ENCODE measurements at regions not wholly inside any gene's neighbourhood (a gene's known extent, or its start where the extent isn't known, plus 50 kb on each side); places are given as distances from the start of the nearest gene placed in this dataset.
A peak's percentile ranks its signal among the peaks of the same experiment; 100 is the strongest.

DNA sequence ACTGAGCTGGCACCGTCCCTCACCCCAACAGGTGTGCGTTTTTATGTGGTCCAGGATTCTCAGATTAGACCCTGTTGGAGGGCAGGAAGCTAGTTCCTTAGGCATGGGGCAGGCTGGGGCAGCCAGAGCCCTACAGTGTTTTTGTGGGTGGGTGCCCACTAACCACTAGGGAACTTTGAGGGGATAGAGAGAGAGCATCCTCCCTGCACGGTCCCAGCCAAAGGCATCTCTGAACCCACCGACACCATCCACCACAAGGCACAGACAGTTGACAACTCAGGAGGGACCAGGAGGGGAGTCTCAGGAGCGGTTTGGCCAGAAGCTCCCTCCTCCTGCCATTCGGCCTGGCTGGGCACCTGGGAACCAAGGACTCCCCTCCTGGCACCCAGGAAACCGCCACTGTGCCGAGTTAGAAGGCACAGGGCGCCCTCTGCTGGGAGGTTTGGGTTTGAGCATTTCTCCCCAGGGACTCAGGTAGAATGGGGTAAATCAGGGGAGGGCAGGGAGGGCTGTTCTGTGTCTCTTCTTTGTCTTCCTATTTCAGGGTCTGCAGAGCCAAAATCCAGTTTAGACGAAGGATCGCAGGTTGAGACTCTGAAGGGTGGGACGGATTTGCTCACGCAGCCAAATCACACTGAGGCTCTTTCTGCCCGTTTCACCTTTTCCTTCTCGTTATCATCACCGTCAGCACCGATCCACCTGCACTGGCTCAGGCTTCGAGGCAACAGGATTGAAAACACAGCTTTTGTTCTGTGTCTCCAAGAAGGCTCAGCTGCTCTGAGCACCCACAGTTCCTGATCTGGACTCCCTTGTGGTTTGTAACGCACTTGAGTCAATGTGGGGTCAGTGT is 84.8 kb upstream of the COL13A1 start:
- TF ChIP-seq CTCF (CRISPR knock-in tag; IDR thresholded peaks at IDR 0.05) (peak; percentile 86), RFX5 (IDR thresholded peaks at IDR 0.05; ENCODE audit: low read depth, low read length) (no peak), TBP (CRISPR knock-in tag; IDR thresholded peaks at IDR 0.05) (no peak), MEIS1 (CRISPR knock-in tag; IDR thresholded peaks at IDR 0.05; ENCODE audit: borderline replicate concordance) (no peak), THAP9 (CRISPR knock-in tag; IDR thresholded peaks at IDR 0.05; ENCODE audit: borderline replicate concordance) (no peak), ZNF574 (CRISPR knock-in tag; IDR thresholded peaks at IDR 0.05) (no peak), RBFOX2 (IDR thresholded peaks at IDR 0.05; ENCODE audit: low read depth, low read length) (no peak), CHD2 (IDR thresholded peaks at IDR 0.05; ENCODE audit: low read depth, low read length) (no peak), STAT5B (CRISPR knock-in tag; IDR thresholded peaks at IDR 0.05) (no peak), ZNF782 (CRISPR knock-in tag; IDR thresholded peaks at IDR 0.05; ENCODE audit: borderline replicate concordance) (no peak), ZNF234 (CRISPR knock-in tag; conservative IDR thresholded peaks at IDR 0.05) (no peak)
- TF ChIP-seq, protein P1, sequence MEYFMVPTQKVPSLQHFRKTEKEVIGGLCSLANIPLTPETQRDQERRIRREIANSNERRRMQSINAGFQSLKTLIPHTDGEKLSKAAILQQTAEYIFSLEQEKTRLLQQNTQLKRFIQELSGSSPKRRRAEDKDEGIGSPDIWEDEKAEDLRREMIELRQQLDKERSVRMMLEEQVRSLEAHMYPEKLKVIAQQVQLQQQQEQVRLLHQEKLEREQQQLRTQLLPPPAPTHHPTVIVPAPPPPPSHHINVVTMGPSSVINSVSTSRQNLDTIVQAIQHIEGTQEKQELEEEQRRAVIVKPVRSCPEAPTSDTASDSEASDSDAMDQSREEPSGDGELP (IDR thresholded peaks at IDR 0.05; ENCODE audit: borderline replicate concordance, low read depth), result no peak
- TF ChIP-seq, protein P2, sequence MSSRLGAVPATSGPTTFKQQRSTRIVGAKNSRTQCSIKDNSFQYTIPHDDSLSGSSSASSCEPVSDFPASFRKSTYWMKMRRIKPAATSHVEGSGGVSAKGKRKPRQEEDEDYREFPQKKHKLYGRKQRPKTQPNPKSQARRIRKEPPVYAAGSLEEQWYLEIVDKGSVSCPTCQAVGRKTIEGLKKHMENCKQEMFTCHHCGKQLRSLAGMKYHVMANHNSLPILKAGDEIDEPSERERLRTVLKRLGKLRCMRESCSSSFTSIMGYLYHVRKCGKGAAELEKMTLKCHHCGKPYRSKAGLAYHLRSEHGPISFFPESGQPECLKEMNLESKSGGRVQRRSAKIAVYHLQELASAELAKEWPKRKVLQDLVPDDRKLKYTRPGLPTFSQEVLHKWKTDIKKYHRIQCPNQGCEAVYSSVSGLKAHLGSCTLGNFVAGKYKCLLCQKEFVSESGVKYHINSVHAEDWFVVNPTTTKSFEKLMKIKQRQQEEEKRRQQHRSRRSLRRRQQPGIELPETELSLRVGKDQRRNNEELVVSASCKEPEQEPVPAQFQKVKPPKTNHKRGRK (CRISPR knock-in tag; IDR thresholded peaks at IDR 0.05), result no peak
